ENCODE measurements at regions not wholly inside any gene's neighbourhood (a gene's known extent, or its start where the extent isn't known, plus 50 kb on each side); places are given as distances from the start of the nearest gene placed in this dataset.

- WGBS, 4 donors, result 78 to 83% (median 80%) methylated on average over 4 of the region's 4 CpGs
- intact Hi-C loops (cut with DNase I), result no loop called here
- no peaks in the 10 kb centered on the region for H3K36me3 ChIP-seq
These were observed 411.9 kb upstream of the ARRDC3 start for GRCh38 chr5:91794856-91795548.

GRCh38 chr5:91794455-91794854, 411.3 kb upstream of the ARRDC3 start:
- Histone ChIP-seq H3K9me3 (no peaks in the 10 kb centered on the region), H3K4me3 (no peak overlapping the region), H3K27ac (no peak overlapping the region), H3K4me1 (no peaks in the 10 kb centered on the region), H3K27me3 (no peaks in the 10 kb centered on the region), H3K36me3 (no peaks in the 10 kb centered on the region)
- no peak for DNase-seq
- intact Hi-C loops (cut with DNase I), result no loop called here
- no peak for TF ChIP-seq POLR2A (IDR thresholded peaks at IDR 0.05)
- TF ChIP-seq, protein P1, sequence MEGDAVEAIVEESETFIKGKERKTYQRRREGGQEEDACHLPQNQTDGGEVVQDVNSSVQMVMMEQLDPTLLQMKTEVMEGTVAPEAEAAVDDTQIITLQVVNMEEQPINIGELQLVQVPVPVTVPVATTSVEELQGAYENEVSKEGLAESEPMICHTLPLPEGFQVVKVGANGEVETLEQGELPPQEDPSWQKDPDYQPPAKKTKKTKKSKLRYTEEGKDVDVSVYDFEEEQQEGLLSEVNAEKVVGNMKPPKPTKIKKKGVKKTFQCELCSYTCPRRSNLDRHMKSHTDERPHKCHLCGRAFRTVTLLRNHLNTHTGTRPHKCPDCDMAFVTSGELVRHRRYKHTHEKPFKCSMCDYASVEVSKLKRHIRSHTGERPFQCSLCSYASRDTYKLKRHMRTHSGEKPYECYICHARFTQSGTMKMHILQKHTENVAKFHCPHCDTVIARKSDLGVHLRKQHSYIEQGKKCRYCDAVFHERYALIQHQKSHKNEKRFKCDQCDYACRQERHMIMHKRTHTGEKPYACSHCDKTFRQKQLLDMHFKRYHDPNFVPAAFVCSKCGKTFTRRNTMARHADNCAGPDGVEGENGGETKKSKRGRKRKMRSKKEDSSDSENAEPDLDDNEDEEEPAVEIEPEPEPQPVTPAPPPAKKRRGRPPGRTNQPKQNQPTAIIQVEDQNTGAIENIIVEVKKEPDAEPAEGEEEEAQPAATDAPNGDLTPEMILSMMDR (IDR thresholded peaks at IDR 0.05), result no peak
- 34 to 58% (median 48%) methylated on average over 2 of the region's 2 CpGs for WGBS, 4 donors
- ATAC-seq, result no peak

More at GRCh38 chr5:91794856-91795548, 411.9 kb upstream of the ARRDC3 start:
- Histone ChIP-seq H3K4me1 (no peaks in the 10 kb centered on the region), H3K4me3 (no peak overlapping the region), H3K9me3 (no peaks in the 10 kb centered on the region), H3K27ac (no peak overlapping the region), H3K27me3 (no peaks in the 10 kb centered on the region)
- TF ChIP-seq POLR2A (IDR thresholded peaks at IDR 0.05), result no peak
- TF ChIP-seq, protein P1 (IDR thresholded peaks at IDR 0.05), result no peak
- no peak for DNase-seq
- ATAC-seq, result no peak

GRCh38 chr5:91787718-91788117, 404.6 kb upstream of the ARRDC3 start:
- WGBS, 4 donors, result 14 to 34% (median 24%) methylated on average over 1 of the region's 1 CpG
- H3K4me1 ChIP-seq, result no peaks in the 10 kb centered on the region
- H3K36me3 ChIP-seq, result no peaks in the 10 kb centered on the region

GRCh38 chr5:91777671-91778070, 394.6 kb upstream of the ARRDC3 start:
- Histone ChIP-seq H3K9me3 (no peaks in the 10 kb centered on the region), H3K4me1 (no peaks in the 10 kb centered on the region), H3K27ac (no peak overlapping the region), H3K4me3 (no peak overlapping the region), H3K27me3 (no peaks in the 10 kb centered on the region), H3K36me3 (no peaks in the 10 kb centered on the region)
- intact Hi-C loops (cut with DNase I), result no loop called here
- 75 to 87% (median 81%) methylated on average over 2 of the region's 2 CpGs for WGBS, 4 donors
- TF ChIP-seq, protein P1 (IDR thresholded peaks at IDR 0.05), result no peak
- no peak for TF ChIP-seq POLR2A (IDR thresholded peaks at IDR 0.05)
- DNase-seq, result no peak
- no peak for ATAC-seq

More at GRCh38 chr5:91787718-91788117, 404.6 kb upstream of the ARRDC3 start:
- Histone ChIP-seq H3K4me3 (no peak overlapping the region), H3K27ac (no peak overlapping the region), H3K27me3 (no peaks in the 10 kb centered on the region), H3K9me3 (peaks cover 0 to 11% (median 0%) of the 10 kb centered on the region in 12 donors)
- intact Hi-C loops (cut with DNase I), result no loop called here
- TF ChIP-seq, protein P1 (IDR thresholded peaks at IDR 0.05), result no peak
- TF ChIP-seq POLR2A (IDR thresholded peaks at IDR 0.05), result no peak
- no peak for DNase-seq
- ATAC-seq, result no peak

All from heart left ventricle (tissue), 16 donors.